AG08395 (cell line): ENCODE measurements at regions not wholly inside any gene's neighbourhood (a gene's known extent, or its start where the extent isn't known, plus 50 kb on each side); places are given as distances from the start of the nearest gene placed in this dataset.

ENCODE experiments used
- DNase-seq: peaks from one replicate; pipeline ENCODE4 v3.0.0; 2012; ENCODE audit warnings: mixed read lengths, low spot score

- DNase-seq: no peak
Observed at GRCh38 chr12:113521708-113522107, 50.0 kb upstream of the LHX5 start.
